Adipocyte (in vitro differentiated cells): ENCODE measurements at regions not wholly inside any gene's neighbourhood (a gene's known extent, or its start where the extent isn't known, plus 50 kb on each side); places are given as distances from the start of the nearest gene placed in this dataset.
"Not testable (repeated sequence)": the region's sequence is repeated elsewhere in the genome, so short reads cannot be mapped to it uniquely, and the experiment has no call there.

Experiments used
- DNase-seq: peaks from one replicate; pipeline ENCODE4 v3.0.0-alpha.2; 2015; ENCODE audit warnings: low read depth
- H3K27me3 ChIP-seq: replicated peaks from 2 replicates; pipeline ENCODE4 v1.7.0; 2013; ENCODE audit warnings: mild to moderate bottlenecking, low read length, moderate library complexity; ENCODE audit not compliant: control insufficient read depth, insufficient read depth
- H3K36me3 ChIP-seq: 2 replicates; pipeline ENCODE4 v1.7.0; 2013; ENCODE audit warnings: low read length, mild to moderate bottlenecking, moderate library complexity; ENCODE audit not compliant: control insufficient read depth, insufficient read depth, severe bottlenecking
- H3K4me1 ChIP-seq: 2 replicates; pipeline ENCODE4 v1.7.0; 2013; ENCODE audit warnings: mild to moderate bottlenecking, low read length, moderate library complexity; ENCODE audit not compliant: control insufficient read depth, insufficient read depth
- H3K4me3 ChIP-seq: 2 replicates; pipeline ENCODE4 v1.7.0; 2013; ENCODE audit warnings: mild to moderate bottlenecking, low read length, moderate library complexity
- H3K9ac ChIP-seq: 2 replicates; pipeline ENCODE4 v1.7.0; 2013; ENCODE audit warnings: mild to moderate bottlenecking, low read length, moderate library complexity
- H3K9me3 ChIP-seq: 2 replicates; pipeline ENCODE4 v1.7.0; 2013; ENCODE audit warnings: mild to moderate bottlenecking, low read length, moderate library complexity; ENCODE audit not compliant: control insufficient read depth

GRCh38 chr1:188757747-188758146 is 1719.9 kb downstream of the BRINP3 start:
- DNase-seq, H3K9ac ChIP-seq, H3K4me1 ChIP-seq, H3K27me3 ChIP-seq, H3K36me3 ChIP-seq, H3K4me3 ChIP-seq, H3K9me3 ChIP-seq: not testable (repeated sequence)

- Histone ChIP-seq H3K4me3 (no peak overlapping the region), H3K9ac (no peak overlapping the region), H3K36me3 (no peaks in the 10 kb centered on the region), H3K4me1 (no peaks in the 10 kb centered on the region), H3K27me3 (no peaks in the 10 kb centered on the region), H3K9me3 (no peaks in the 10 kb centered on the region)
- DNase-seq: peak; percentile 34
Measured at GRCh38 chr1:188761226-188761625, 1716.4 kb downstream of the BRINP3 start.

GRCh38 chr1:188762166-188762743 is 1715.4 kb downstream of the BRINP3 start:
- no peaks in the 10 kb centered on the region for H3K4me1 ChIP-seq
- DNase-seq: no peak
- no peak overlapping the region for H3K4me3 ChIP-seq
- H3K9ac ChIP-seq: no peak overlapping the region
- no peaks in the 10 kb centered on the region for H3K9me3 ChIP-seq
- H3K27me3 ChIP-seq: no peaks in the 10 kb centered on the region
- no peaks in the 10 kb centered on the region for H3K36me3 ChIP-seq

- H3K9me3 ChIP-seq: no peaks in the 10 kb centered on the region
Measured at GRCh38 chr1:188763541-188763940, 1714.1 kb downstream of the BRINP3 start.

GRCh38 chr1:188769181-188769580 is 1708.5 kb downstream of the BRINP3 start:
- H3K27me3 ChIP-seq: no peaks in the 10 kb centered on the region
- no peaks in the 10 kb centered on the region for H3K36me3 ChIP-seq
- H3K9me3 ChIP-seq: peaks cover 4% of the 10 kb centered on the region
- no peaks in the 10 kb centered on the region for H3K4me1 ChIP-seq
- H3K4me3 ChIP-seq: no peak overlapping the region
- H3K9ac ChIP-seq: no peak overlapping the region
- DNase-seq: no peak

More at GRCh38 chr1:188763541-188763940, 1714.1 kb downstream of the BRINP3 start:
- no peaks in the 10 kb centered on the region for H3K27me3 ChIP-seq
- H3K4me3 ChIP-seq: no peak overlapping the region
- no peak for DNase-seq
- H3K9ac ChIP-seq: no peak overlapping the region
- H3K36me3 ChIP-seq: no peaks in the 10 kb centered on the region
- no peaks in the 10 kb centered on the region for H3K4me1 ChIP-seq

- Histone ChIP-seq H3K36me3 (no peaks in the 10 kb centered on the region), H3K9me3 (peaks cover 4% of the 10 kb centered on the region), H3K4me1 (no peaks in the 10 kb centered on the region), H3K4me3 (no peak overlapping the region), H3K27me3 (no peaks in the 10 kb centered on the region), H3K9ac (no peak overlapping the region)
- no peak for DNase-seq
Measured at GRCh38 chr1:188769936-188770335, 1707.7 kb downstream of the BRINP3 start.

GRCh38 chr1:188778578-188778977 is 1699.1 kb downstream of the BRINP3 start:
- H3K4me3 ChIP-seq: no peak overlapping the region
- H3K9ac ChIP-seq: no peak overlapping the region

GRCh38 chr1:188782220-188782841 is 1695.3 kb downstream of the BRINP3 start:
- Histone ChIP-seq H3K4me3 (no peak overlapping the region), H3K36me3 (no peaks in the 10 kb centered on the region), H3K27me3 (no peaks in the 10 kb centered on the region), H3K9me3 (no peaks in the 10 kb centered on the region), H3K4me1 (no peaks in the 10 kb centered on the region), H3K9ac (no peak overlapping the region)
- DNase-seq: peak; percentile 57

More at GRCh38 chr1:188778578-188778977, 1699.1 kb downstream of the BRINP3 start:
- no peaks in the 10 kb centered on the region for H3K9me3 ChIP-seq
- DNase-seq: peak; percentile 60
- no peaks in the 10 kb centered on the region for H3K36me3 ChIP-seq
- no peaks in the 10 kb centered on the region for H3K4me1 ChIP-seq
- no peaks in the 10 kb centered on the region for H3K27me3 ChIP-seq

- Histone ChIP-seq H3K9me3 (no peaks in the 10 kb centered on the region), H3K36me3 (no peaks in the 10 kb centered on the region), H3K4me1 (no peaks in the 10 kb centered on the region), H3K9ac (no peak overlapping the region), H3K4me3 (no peak overlapping the region), H3K27me3 (no peaks in the 10 kb centered on the region)
- no peak for DNase-seq
Measured at GRCh38 chr1:188794969-188795368, 1682.7 kb downstream of the BRINP3 start.

- DNase-seq, H3K36me3 ChIP-seq, H3K4me3 ChIP-seq, H3K27me3 ChIP-seq, H3K9me3 ChIP-seq, H3K9ac ChIP-seq, H3K4me1 ChIP-seq: not testable (repeated sequence)
Measured at GRCh38 chr1:188812153-188812552, 1665.5 kb downstream of the BRINP3 start.

GRCh38 chr1:188812836-188813573 is 1664.7 kb downstream of the BRINP3 start:
- not testable (repeated sequence) for H3K4me1 ChIP-seq, H3K9me3 ChIP-seq, H3K36me3 ChIP-seq, DNase-seq, H3K4me3 ChIP-seq, H3K9ac ChIP-seq, H3K27me3 ChIP-seq
